Suprapubic skin (tissue), 4 donors: ENCODE measurements at regions not wholly inside any gene's neighbourhood (a gene's known extent, or its start where the extent isn't known, plus 50 kb on each side); places are given as distances from the start of the nearest gene placed in this dataset.

Source experiments
- CTCF ChIP-seq, 2 donors: fragments of 200-600 bp in 1 of 2; fragments of 450-650 bp in 1 of 2; sonication (generic) in 1 of 2; IDR thresholded peaks; one replicate each; pipeline ENCODE4 v1.5.1; 2016 to 2019; ENCODE audit warnings: antibody characterized with exemption in 2 of 2, mild to moderate bottlenecking in 1 of 2, moderate library complexity in 1 of 2
- POLR2A ChIP-seq, 2 donors: fragments of 450-650 bp; IDR thresholded peaks; one replicate each; pipeline ENCODE4 v1.6.1; 2017; ENCODE audit warnings: antibody characterized with exemption in 2 of 2, mild to moderate bottlenecking in 2 of 2, moderate library complexity in 2 of 2
- POLR2AphosphoS5 ChIP-seq, 3 donors: sonication (generic); formaldehyde crosslinking; IDR thresholded peaks; one replicate each; pipeline ENCODE4 v1.6.1; 2017; ENCODE audit warnings: antibody characterized with exemption in 3 of 3

GRCh38 chr2:443741-444140, 155.8 kb upstream of the ALKAL2 start:
- TF ChIP-seq POLR2AphosphoS5 (IDR thresholded peaks at IDR 0.05) (no peak), CTCF (IDR thresholded peaks at IDR 0.05) (no peak), POLR2A (IDR thresholded peaks at IDR 0.05) (no peak)
